ENCODE measurements at regions not wholly inside any gene's neighbourhood (a gene's known extent, or its start where the extent isn't known, plus 50 kb on each side); places are given as distances from the start of the nearest gene placed in this dataset.

- no peak overlapping the region for H3K4me3 ChIP-seq
- H3K27ac ChIP-seq (ENCODE audit: low read depth in 1 of 2, low read length in 1 of 2): no peak overlapping the region
- no peak overlapping the region for H3K9ac ChIP-seq (ENCODE audit: insufficient read depth in 1 of 2, low read length in 2 of 2)
- no peaks in the 10 kb centered on the region for H3K36me3 ChIP-seq (ENCODE audit: control insufficient read depth in 4 of 4, insufficient read depth in 4 of 4, low read length in 4 of 4)
- DNase-seq (peak in 1 of 3 donors; percentile 7), ATAC-seq (ENCODE audit: insufficient read depth, low FRiP score) (no peak)
- no peaks in the 10 kb centered on the region for H3K27me3 ChIP-seq (ENCODE audit: control insufficient read depth in 3 of 3, insufficient read depth in 3 of 3, low read length in 2 of 3)
- no peak for TF ChIP-seq CTCF (IDR thresholded peaks at IDR 0.05; ENCODE audit: control extremely low read depth, extremely low read depth)
- H3K4me1 ChIP-seq (ENCODE audit: control insufficient read depth in 5 of 5, insufficient read depth in 5 of 5, low read length in 5 of 5): peaks cover 0 to 37% (median 6%) of the 10 kb centered on the region in 5 donors
- H3K9me3 ChIP-seq (ENCODE audit: control insufficient read depth in 4 of 4, insufficient read depth in 3 of 4, low read length in 3 of 4): peaks cover 0 to 19% (median 0%) of the 10 kb centered on the region in 4 donors
- 90 to 93% methylated on average over 14 of the region's 14 CpGs for WGBS, 2 donors
Measured at GRCh38 chr14:101217616-101218371, 314.3 kb upstream of the RTL1 start.

- Histone ChIP-seq H3K9me3 (ENCODE audit: control insufficient read depth in 4 of 4, insufficient read depth in 3 of 4, low read length in 3 of 4) (peaks cover 0 to 12% (median 0%) of the 10 kb centered on the region in 4 donors), H3K9ac (ENCODE audit: insufficient read depth in 1 of 2, low read length in 2 of 2) (no peak overlapping the region), H3K4me3 (no peak overlapping the region), H3K4me1 (ENCODE audit: control insufficient read depth in 5 of 5, insufficient read depth in 5 of 5, low read length in 5 of 5) (peaks cover 0 to 60% (median 14%) of the 10 kb centered on the region in 5 donors), H3K27me3 (ENCODE audit: control insufficient read depth in 3 of 3, insufficient read depth in 3 of 3, low read length in 2 of 3) (no peaks in the 10 kb centered on the region), H3K27ac (ENCODE audit: low read depth in 1 of 2, low read length in 1 of 2) (no peak overlapping the region), H3K36me3 (ENCODE audit: control insufficient read depth in 4 of 4, insufficient read depth in 4 of 4, low read length in 4 of 4) (no peaks in the 10 kb centered on the region)
- WGBS, 2 donors: 84 to 92% methylated on average over 12 of the region's 12 CpGs
- peak in 1 of 3 donors; percentile 6 for DNase-seq
- TF ChIP-seq CTCF (IDR thresholded peaks at IDR 0.05; ENCODE audit: control extremely low read depth, extremely low read depth): no peak
- ATAC-seq (ENCODE audit: insufficient read depth, low FRiP score): no peak
Measured at GRCh38 chr14:101219896-101220703, 316.6 kb upstream of the RTL1 start.

- no peak for TF ChIP-seq CTCF (IDR thresholded peaks at IDR 0.05; ENCODE audit: control extremely low read depth, extremely low read depth)
- 90 to 92% methylated on average over 16 of the region's 16 CpGs for WGBS, 2 donors
- DNase-seq: peak in 1 of 3 donors; percentile 11
Measured at GRCh38 chr14:101220921-101221510, 317.5 kb upstream of the RTL1 start.

More at GRCh38 chr14:101220921-101221510, 317.5 kb upstream of the RTL1 start:
- Histone ChIP-seq H3K9ac (ENCODE audit: insufficient read depth in 1 of 2, low read length in 2 of 2) (no peak overlapping the region), H3K4me3 (no peak overlapping the region), H3K4me1 (ENCODE audit: control insufficient read depth in 5 of 5, insufficient read depth in 5 of 5, low read length in 5 of 5) (peaks cover 0 to 61% (median 17%) of the 10 kb centered on the region in 5 donors), H3K27ac (ENCODE audit: low read depth in 1 of 2, low read length in 1 of 2) (no peak overlapping the region), H3K9me3 (ENCODE audit: control insufficient read depth in 4 of 4, insufficient read depth in 3 of 4, low read length in 3 of 4) (peaks cover 0 to 6% (median 0%) of the 10 kb centered on the region in 4 donors), H3K27me3 (ENCODE audit: control insufficient read depth in 3 of 3, insufficient read depth in 3 of 3, low read length in 2 of 3) (no peaks in the 10 kb centered on the region), H3K36me3 (ENCODE audit: control insufficient read depth in 4 of 4, insufficient read depth in 4 of 4, low read length in 4 of 4) (no peaks in the 10 kb centered on the region)
- no peak for ATAC-seq (ENCODE audit: insufficient read depth, low FRiP score)
